HG03103 (cell line): ENCODE measurements at regions not wholly inside any gene's neighbourhood (a gene's known extent, or its start where the extent isn't known, plus 50 kb on each side); places are given as distances from the start of the nearest gene placed in this dataset.
"Not testable (repeated sequence)": the region's sequence is repeated elsewhere in the genome, so short reads cannot be mapped to it uniquely, and the experiment has no call there.

Experiments used
- ATAC-seq: cut with Tn5 transposase; IDR thresholded peaks from one replicate; pipeline ENCODE4 v1.9.1; 2021; ENCODE audit warnings: low read depth; ENCODE audit not compliant: unreplicated experiment

GRCh38 chr12:75692876-75693275, 181.5 kb upstream of the KRR1 start:
- no peak for ATAC-seq

DNA sequence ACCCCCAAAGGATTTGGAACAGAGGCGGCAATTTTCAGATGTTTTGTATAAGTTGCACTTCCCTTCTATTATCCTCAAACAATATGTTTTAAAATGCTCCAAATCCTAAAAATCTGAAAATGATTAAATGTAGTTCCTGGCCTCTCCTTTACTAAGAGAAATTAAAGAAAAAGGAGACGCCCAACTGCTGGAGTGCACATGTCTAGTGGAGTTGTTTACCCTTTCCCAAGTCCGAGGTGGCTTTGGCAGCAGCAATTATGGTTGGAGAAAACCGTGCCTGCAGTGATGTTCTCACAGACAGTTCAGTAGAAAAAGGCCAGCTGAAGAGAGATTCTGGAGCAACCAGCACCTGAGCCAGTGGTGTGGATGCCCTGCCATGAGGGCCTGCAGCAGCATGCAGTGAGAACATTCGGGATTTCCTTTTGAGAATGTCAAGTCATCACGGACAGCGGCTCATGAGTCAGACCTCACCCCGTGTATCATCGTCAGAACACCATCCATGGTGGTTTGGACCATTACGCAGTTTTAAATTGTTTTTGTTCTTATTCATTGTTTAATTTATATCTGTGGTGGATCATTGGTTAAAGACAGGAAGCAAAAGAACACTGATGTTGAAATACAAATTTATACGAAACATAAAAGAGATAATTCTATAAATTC, 179.0 kb upstream of the KRR1 start:
- no peak for ATAC-seq

GRCh38 chr12:75686233-75686632, 174.8 kb upstream of the KRR1 start:
- ATAC-seq, result not testable (repeated sequence)

DNA sequence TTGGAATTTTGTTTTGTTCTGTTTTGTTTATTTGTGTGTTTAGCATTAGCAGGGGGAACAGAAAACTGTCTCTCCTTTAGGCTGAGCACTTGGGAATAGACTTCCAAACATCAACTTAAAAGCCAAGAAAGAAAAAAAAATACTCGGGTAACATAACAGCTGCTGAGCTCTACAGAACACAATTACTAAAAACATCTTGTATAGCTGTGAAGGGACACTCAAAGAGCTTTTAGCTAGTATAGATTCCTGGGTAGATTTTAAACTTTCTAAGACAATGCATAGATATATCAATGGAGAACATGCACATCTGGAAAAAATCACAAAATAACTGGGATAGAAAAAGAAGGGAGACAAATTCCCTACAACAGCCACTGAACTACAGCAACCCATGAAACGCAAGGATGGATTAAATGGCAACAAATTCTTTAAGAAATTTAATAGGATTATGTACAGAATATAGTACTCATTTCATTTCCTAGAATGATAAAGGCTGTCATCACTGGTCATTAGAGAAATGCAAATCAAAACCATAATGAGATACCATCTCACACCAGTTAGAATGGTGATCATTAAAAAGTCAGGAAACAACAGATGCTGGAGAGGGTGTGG, 174.3 kb upstream of the KRR1 start:
- no peak for ATAC-seq

GRCh38 chr12:75684678-75685616, 173.5 kb upstream of the KRR1 start:
- no peak for ATAC-seq

- not testable (repeated sequence) for ATAC-seq
Measured at GRCh38 chr12:75683995-75684586, 172.7 kb upstream of the KRR1 start.

GRCh38 chr12:75683220-75683619, 171.8 kb upstream of the KRR1 start:
- no peak for ATAC-seq

DNA sequence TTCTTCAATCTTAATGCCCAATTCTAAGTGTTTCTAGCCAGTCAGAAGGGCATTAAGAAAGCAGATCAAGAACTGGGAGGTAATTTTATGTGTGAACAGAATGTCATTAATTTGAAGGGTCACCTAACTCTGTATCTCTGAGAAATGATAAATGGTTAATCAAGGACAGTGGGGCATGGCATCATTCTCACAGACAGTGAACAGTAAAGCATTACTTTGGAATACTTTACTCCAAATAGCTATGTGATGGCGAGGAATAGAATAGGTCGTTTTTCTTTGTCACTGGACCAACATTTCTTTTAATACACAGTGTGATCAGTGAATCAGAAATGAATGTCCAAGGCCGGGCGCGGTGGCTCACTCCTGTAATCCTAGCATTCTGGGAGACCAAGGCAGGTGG, 166.1 kb upstream of the KRR1 start:
- ATAC-seq, result no peak

- ATAC-seq, result no peak
Measured at GRCh38 chr12:75674393-75674792, 163.0 kb upstream of the KRR1 start.

GRCh38 chr12:75672200-75672599, 160.8 kb upstream of the KRR1 start:
- no peak for ATAC-seq

DNA sequence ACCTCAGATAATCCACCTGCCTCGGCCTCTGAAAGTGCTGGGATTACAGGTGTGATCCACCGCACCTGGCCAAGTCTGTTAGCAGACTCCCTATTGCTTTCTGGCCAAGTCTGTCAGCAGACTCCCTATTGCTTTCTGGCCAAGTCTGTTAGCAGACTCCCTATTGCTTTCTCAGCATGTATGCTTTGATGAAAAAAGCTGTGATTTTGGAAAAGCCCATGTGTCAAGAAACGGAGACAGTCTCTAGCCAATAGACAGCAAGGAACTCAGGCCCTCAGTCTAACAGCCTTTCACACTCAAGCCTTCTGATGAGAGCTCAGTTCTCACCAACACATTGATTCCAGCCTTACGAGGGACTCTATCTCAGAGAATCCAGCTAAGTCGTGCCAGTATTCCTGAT, 158.8 kb upstream of the KRR1 start:
- ATAC-seq, result no peak

DNA sequence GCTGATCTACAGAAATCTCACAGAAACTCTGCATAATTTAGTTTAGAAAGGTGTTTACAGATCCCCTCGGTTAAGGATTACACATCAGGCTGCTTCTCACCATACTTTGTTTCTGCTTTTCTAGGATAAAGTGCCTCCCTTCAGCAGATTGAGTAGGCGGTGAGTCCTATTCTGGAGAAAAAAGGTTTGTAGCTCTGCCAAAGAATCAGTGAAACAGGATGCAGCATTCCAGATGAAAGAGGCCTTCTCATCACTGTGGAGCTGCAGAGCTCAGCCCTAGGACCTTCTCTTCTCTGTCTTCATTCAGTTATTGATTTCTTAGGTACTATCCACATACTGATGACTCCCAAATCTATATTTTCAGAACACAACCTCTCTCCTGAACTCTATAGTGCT, 155.5 kb upstream of the KRR1 start:
- no peak for ATAC-seq

DNA sequence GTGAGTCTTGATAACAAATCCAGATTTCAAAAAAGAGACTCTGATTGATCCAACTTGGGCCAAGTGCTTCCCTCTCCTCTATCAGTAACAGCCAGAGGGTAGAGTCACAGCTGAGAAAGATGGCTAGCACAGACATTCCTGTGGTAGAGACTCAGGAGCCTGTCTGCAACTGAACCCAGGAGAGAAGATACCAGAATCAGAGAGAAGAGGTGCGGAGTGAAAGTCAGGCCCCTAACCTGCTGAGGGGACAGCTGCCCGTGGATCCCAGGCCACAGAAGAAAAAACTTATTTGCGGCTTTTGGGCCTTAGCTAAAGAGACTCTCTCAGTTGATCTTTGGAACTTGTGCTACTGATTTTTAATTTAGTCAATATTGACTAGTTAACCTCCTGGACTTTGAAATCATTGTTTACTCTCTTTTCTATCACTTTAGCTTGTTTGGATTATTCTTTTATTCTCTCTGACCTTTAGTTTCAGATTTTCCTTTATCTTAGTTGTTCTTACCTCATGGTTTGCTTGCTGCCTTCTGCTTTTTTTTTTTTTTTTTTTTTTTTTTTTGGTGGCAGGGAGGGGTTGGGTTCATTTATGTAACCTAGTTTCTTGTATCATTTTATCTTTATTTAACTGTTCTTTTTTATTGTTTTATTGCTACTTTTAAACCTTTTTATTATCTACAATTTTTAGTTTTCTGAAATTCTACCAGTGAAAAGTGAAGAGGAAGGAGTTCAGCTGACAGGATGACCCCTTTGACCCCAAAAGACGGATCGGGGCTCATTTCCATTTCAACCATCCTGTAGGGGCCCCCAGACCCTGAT, 154.9 kb upstream of the KRR1 start:
- no peak for ATAC-seq

GRCh38 chr12:75665216-75665615, 153.8 kb upstream of the KRR1 start:
- no peak for ATAC-seq

- ATAC-seq, result no peak
Measured at GRCh38 chr12:75662511-75663159, 151.2 kb upstream of the KRR1 start.

GRCh38 chr12:75661908-75662307, 150.5 kb upstream of the KRR1 start:
- ATAC-seq, result no peak

- no peak for ATAC-seq
Measured at GRCh38 chr12:75660805-75661404, 149.5 kb upstream of the KRR1 start.

DNA sequence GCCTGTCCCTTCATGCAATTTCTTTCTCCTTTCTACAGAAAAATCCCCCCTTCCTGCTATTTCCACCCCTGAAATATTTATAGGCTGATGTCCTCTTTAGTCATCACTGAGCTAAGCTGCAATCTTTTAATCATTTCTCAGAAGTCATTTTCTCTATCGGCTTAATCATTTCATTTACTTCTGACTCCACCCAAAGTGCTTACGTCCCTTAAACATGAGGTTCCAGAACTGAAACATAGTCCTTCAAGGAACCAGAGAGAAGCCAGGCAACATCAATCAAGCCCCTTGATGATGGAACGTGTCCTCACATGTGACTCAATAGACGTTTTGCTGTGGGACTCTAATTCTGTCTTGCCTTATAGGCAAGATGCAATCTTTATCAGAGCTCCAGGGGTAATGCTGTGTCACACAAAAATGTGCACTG, 148.7 kb upstream of the KRR1 start:
- ATAC-seq, result no peak
